Neural crest cell (in vitro differentiated cells): ENCODE measurements at regions not wholly inside any gene's neighbourhood (a gene's known extent, or its start where the extent isn't known, plus 50 kb on each side); places are given as distances from the start of the nearest gene placed in this dataset.
"Not testable (repeated sequence)": the region's sequence is repeated elsewhere in the genome, so short reads cannot be mapped to it uniquely, and the experiment has no call there.

ENCODE experiments used
- DNase-seq: peaks from one replicate; pipeline ENCODE4 v3.0.0; 2021; ENCODE audit warnings: low read depth, mixed read lengths, low spot score
- H3K27ac Mint-ChIP-seq: one replicate; pipeline ENCODE4 v1.8.0; 2021; ENCODE audit warnings: mild to moderate bottlenecking, mixed read lengths; ENCODE audit not compliant: unreplicated experiment
- H3K27me3 Mint-ChIP-seq: 2 replicates; pipeline ENCODE4 v1.8.0; 2021; ENCODE audit warnings: low read depth, mild to moderate bottlenecking, mixed read lengths
- H3K36me3 Mint-ChIP-seq: 2 replicates; pipeline ENCODE4 v1.8.0; 2021; ENCODE audit warnings: low read depth, mild to moderate bottlenecking, mixed read lengths
- H3K4me1 Mint-ChIP-seq: 2 replicates; pipeline ENCODE4 v1.8.0; 2021; ENCODE audit warnings: mixed read lengths
- H3K4me3 Mint-ChIP-seq: one replicate; pipeline ENCODE4 v1.8.0; 2021; ENCODE audit warnings: mild to moderate bottlenecking, mixed read lengths
- H3K9me3 Mint-ChIP-seq: 2 replicates; pipeline ENCODE4 v1.8.0; 2021; ENCODE audit warnings: mixed read lengths
- CTCF ChIP-seq: fragments of 200-600 bp; sonication (generic); conservative IDR thresholded peaks from 2 replicates; pipeline ENCODE4 v1.5.0; 2021; ENCODE audit warnings: antibody characterized with exemption, mild to moderate bottlenecking

GRCh38 chr6:125375013-125375412 is 73.2 kb upstream of the HDDC2 start:
- DNase-seq = no peak
- Mint-ChIP-seq H3K9me3 (no peaks in the 10 kb centered on the region), H3K4me1 (peaks cover 24% of the 10 kb centered on the region), H3K27me3 (peaks cover 75% of the 10 kb centered on the region), H3K36me3 (peaks cover 3% of the 10 kb centered on the region), H3K27ac (no peak overlapping the region), H3K4me3 (no peak overlapping the region)
- TF ChIP-seq CTCF = no peak

- peaks cover 3% of the 10 kb centered on the region for H3K36me3 Mint-ChIP-seq
- no peak overlapping the region for H3K4me3 Mint-ChIP-seq
- no peak overlapping the region for H3K27ac Mint-ChIP-seq
- peaks cover 69% of the 10 kb centered on the region for H3K27me3 Mint-ChIP-seq
- TF ChIP-seq CTCF = no peak
- no peak for DNase-seq
- H3K4me1 Mint-ChIP-seq = peaks cover 24% of the 10 kb centered on the region
- H3K9me3 Mint-ChIP-seq = no peaks in the 10 kb centered on the region
These were observed 74.1 kb upstream of the HDDC2 start for GRCh38 chr6:125375821-125376220.

- H3K4me3 Mint-ChIP-seq = no peak overlapping the region
- H3K27me3 Mint-ChIP-seq = peaks cover 75% of the 10 kb centered on the region
- no peaks in the 10 kb centered on the region for H3K9me3 Mint-ChIP-seq
- peak overlapping the region; percentile 57 for H3K27ac Mint-ChIP-seq
- no peak for TF ChIP-seq CTCF
- peaks cover 24% of the 10 kb centered on the region for H3K4me1 Mint-ChIP-seq
- peaks cover 3% of the 10 kb centered on the region for H3K36me3 Mint-ChIP-seq
- DNase-seq = no peak
These were observed 75.9 kb upstream of the HDDC2 start for GRCh38 chr6:125377621-125378020.

- H3K36me3 Mint-ChIP-seq = peaks cover 3% of the 10 kb centered on the region
- no peak for TF ChIP-seq CTCF
- no peak overlapping the region for H3K4me3 Mint-ChIP-seq
- peaks cover 24% of the 10 kb centered on the region for H3K4me1 Mint-ChIP-seq
- H3K9me3 Mint-ChIP-seq = no peaks in the 10 kb centered on the region
- no peak overlapping the region for H3K27ac Mint-ChIP-seq
- peaks cover 64% of the 10 kb centered on the region for H3K27me3 Mint-ChIP-seq
- no peak for DNase-seq
These were observed 77.4 kb upstream of the HDDC2 start for GRCh38 chr6:125379174-125379573.

- peaks cover 3% of the 10 kb centered on the region for H3K36me3 Mint-ChIP-seq
- peaks cover 19% of the 10 kb centered on the region for H3K4me1 Mint-ChIP-seq
These were observed 78.7 kb upstream of the HDDC2 start for GRCh38 chr6:125380474-125380873.

GRCh38 chr6:125386337-125386736 is 84.6 kb upstream of the HDDC2 start:
- H3K4me3 Mint-ChIP-seq, H3K27me3 Mint-ChIP-seq, H3K27ac Mint-ChIP-seq, H3K9me3 Mint-ChIP-seq, DNase-seq, H3K4me1 Mint-ChIP-seq, H3K36me3 Mint-ChIP-seq: not testable (repeated sequence)

More at GRCh38 chr6:125380474-125380873, 78.7 kb upstream of the HDDC2 start:
- DNase-seq = no peak
- no peak overlapping the region for H3K27ac Mint-ChIP-seq
- H3K9me3 Mint-ChIP-seq = no peaks in the 10 kb centered on the region
- H3K27me3 Mint-ChIP-seq = peaks cover 54% of the 10 kb centered on the region
- no peak overlapping the region for H3K4me3 Mint-ChIP-seq
- no peak for TF ChIP-seq CTCF
